Caco-2 (cell line): ENCODE measurements at regions not wholly inside any gene's neighbourhood (a gene's known extent, or its start where the extent isn't known, plus 50 kb on each side); places are given as distances from the start of the nearest gene placed in this dataset.

Experiments
- BruUV-seq: library from RNA; stranded (reverse); fragments of 400-500 nt; replicated peaks from 2 replicates; lab custom pipeline; 2021; lab: Mats Ljungman, UMichigan
- CTCF ChIA-PET: fragments of 300-600 bp; sonication (Branson Sonifier 250); formaldehyde crosslinking; loops from one replicate; lab custom pipeline; 2022; ENCODE audit warnings: antibody characterized with exemption; lab: Charles Lee
- POLR2A ChIA-PET: fragments of 300-600 bp; sonication (Branson Sonifier 250); formaldehyde crosslinking; loops from one replicate; lab custom pipeline; 2022; ENCODE audit warnings: antibody characterized with exemption; lab: Charles Lee
- DNase-seq, 2 experiments: peaks; one replicate each; pipeline versions ENCODE4 v3.0.0 to v3.0.0-alpha.2; 2020 to 2022
- H3K27me3 ChIP-seq: replicated peaks from 2 replicates; pipeline ENCODE4 v1.6.0; 2011; ENCODE audit warnings: low read length; ENCODE audit not compliant: control insufficient read depth, insufficient read depth
- H3K36me3 ChIP-seq: 2 replicates; pipeline ENCODE4 v1.5.1; 2011; ENCODE audit warnings: low read length; ENCODE audit not compliant: control insufficient read depth, insufficient read depth
- H3K4me1 ChIP-seq: fragments of 250-450 bp; sonication (Bioruptor Pico); 2 replicates; pipeline ENCODE4 v1.5.1; 2020; ENCODE audit warnings: mild to moderate bottlenecking
- H3K4me3 ChIP-seq: 2 replicates; pipeline ENCODE4 v1.5.1; 2011; ENCODE audit warnings: low read depth, mild to moderate bottlenecking, control low read depth, low read length
- H3K9me3 ChIP-seq: fragments of 250-450 bp; sonication (Bioruptor Pico); 2 replicates; pipeline ENCODE4 v1.5.1; 2020; ENCODE audit warnings: mild to moderate bottlenecking, moderate library complexity
- H3K27ac Mint-ChIP-seq: one replicate; pipeline ENCODE4 v1.8.0; 2022; ENCODE audit warnings: mixed read lengths; ENCODE audit not compliant: unreplicated experiment
- H3K27me3 Mint-ChIP-seq: one replicate; pipeline ENCODE4 v1.8.0; 2022; ENCODE audit warnings: mixed read lengths; ENCODE audit not compliant: insufficient read depth, unreplicated experiment
- H3K36me3 Mint-ChIP-seq: one replicate; pipeline ENCODE4 v1.8.0; 2022; ENCODE audit warnings: mild to moderate bottlenecking, mixed read lengths; ENCODE audit not compliant: insufficient read depth, unreplicated experiment
- H3K4me1 Mint-ChIP-seq: one replicate; pipeline ENCODE4 v1.8.0; 2022; ENCODE audit warnings: low read depth, mixed read lengths; ENCODE audit not compliant: unreplicated experiment
- H3K4me3 Mint-ChIP-seq: one replicate; pipeline ENCODE4 v1.8.0; 2022; ENCODE audit warnings: mild to moderate bottlenecking, moderate library complexity, mixed read lengths; ENCODE audit not compliant: unreplicated experiment
- H3K9me3 Mint-ChIP-seq: one replicate; pipeline ENCODE4 v1.8.0; 2022; ENCODE audit warnings: mixed read lengths; ENCODE audit not compliant: unreplicated experiment
- CTCF ChIP-seq, 2 experiments: fragments of 200-600 bp in 1 of 2; IDR thresholded peaks; 1 replicate in 1 of 2; 2 replicates in 1 of 2; pipeline versions ENCODE4 v1.5.1 to v1.8.0; 2011 to 2022; ENCODE audit warnings: antibody characterized with exemption in 1 of 2, control low read depth in 1 of 2, inconsistent platforms in 1 of 2, low read depth in 1 of 2, low read length in 1 of 2, mild to moderate bottlenecking in 1 of 2, moderate library complexity in 1 of 2; ENCODE audit not compliant: insufficient read depth in 1 of 2, severe bottlenecking in 1 of 2, unreplicated experiment in 1 of 2
- intact Hi-C: fragments of 100-400 bp; cut with micrococcal nuclease; formaldehyde crosslinking; loops from one replicate; pipeline ENCODE4 v1.10.0; 2022; ENCODE audit not compliant: unreplicated experiment

GRCh38 chr18:49704334-49704733 is 109.0 kb downstream of the ACAA2 start:
- DNase-seq, result no peak
- H3K4me3 Mint-ChIP-seq, result no peak overlapping the region
- H3K9me3 Mint-ChIP-seq, result no peaks in the 10 kb centered on the region
- no peak overlapping the region for H3K4me3 ChIP-seq
- no TSS peak for BruUV-seq
- H3K27me3 Mint-ChIP-seq, result no peaks in the 10 kb centered on the region
- peaks cover 7% of the 10 kb centered on the region for H3K4me1 Mint-ChIP-seq
- ChIA-PET CTCF (no interaction called here), POLR2A (no interaction called here)
- no peak for TF ChIP-seq CTCF (IDR thresholded peaks at IDR 0.05; ENCODE audit: insufficient read depth in 1 of 2, low read depth in 1 of 2, low read length in 1 of 2, severe bottlenecking in 1 of 2, unreplicated experiment in 1 of 2)
- peak overlapping the region; percentile 42 for H3K27ac Mint-ChIP-seq
- no peaks in the 10 kb centered on the region for H3K36me3 ChIP-seq
- H3K27me3 ChIP-seq, result no peaks in the 10 kb centered on the region
- peaks cover 11% of the 10 kb centered on the region for H3K4me1 ChIP-seq
- intact Hi-C loops, result no loop called here
- no peaks in the 10 kb centered on the region for H3K9me3 ChIP-seq
- no peaks in the 10 kb centered on the region for H3K36me3 Mint-ChIP-seq

- Mint-ChIP-seq H3K36me3 (no peaks in the 10 kb centered on the region), H3K27me3 (no peaks in the 10 kb centered on the region), H3K4me3 (no peak overlapping the region), H3K9me3 (no peaks in the 10 kb centered on the region), H3K27ac (no peak overlapping the region), H3K4me1 (peaks cover 22% of the 10 kb centered on the region)
- no peak for DNase-seq
- peaks cover 6% of the 10 kb centered on the region; the same call in 1 of the 2 replicates for H3K4me1 ChIP-seq
- ChIA-PET CTCF (no interaction called here), POLR2A (no interaction called here)
- no peak overlapping the region for H3K4me3 ChIP-seq
- no peak for TF ChIP-seq CTCF (IDR thresholded peaks at IDR 0.05; ENCODE audit: insufficient read depth in 1 of 2, low read depth in 1 of 2, low read length in 1 of 2, severe bottlenecking in 1 of 2, unreplicated experiment in 1 of 2)
- no peaks in the 10 kb centered on the region for H3K9me3 ChIP-seq
- H3K36me3 ChIP-seq, result no peaks in the 10 kb centered on the region
- no TSS peak for BruUV-seq
- no peaks in the 10 kb centered on the region for H3K27me3 ChIP-seq
- intact Hi-C loops, result no loop called here
Measured at GRCh38 chr18:49701190-49701589, 112.1 kb downstream of the ACAA2 start.

- CTCF ChIA-PET, result no interaction called here
- Histone ChIP-seq H3K4me3 (no peak overlapping the region), H3K4me1 (peaks cover 14% of the 10 kb centered on the region), H3K9me3 (no peaks in the 10 kb centered on the region), H3K36me3 (no peaks in the 10 kb centered on the region), H3K27me3 (no peaks in the 10 kb centered on the region)
- Mint-ChIP-seq H3K4me1 (peaks cover 27% of the 10 kb centered on the region), H3K4me3 (no peak overlapping the region), H3K27ac (no peak overlapping the region), H3K36me3 (no peaks in the 10 kb centered on the region), H3K9me3 (no peaks in the 10 kb centered on the region), H3K27me3 (no peaks in the 10 kb centered on the region)
- no peak for TF ChIP-seq CTCF (IDR thresholded peaks at IDR 0.05; ENCODE audit: insufficient read depth in 1 of 2, low read depth in 1 of 2, low read length in 1 of 2, severe bottlenecking in 1 of 2, unreplicated experiment in 1 of 2)
- intact Hi-C loops, result no loop called here
- no peak for DNase-seq
- POLR2A ChIA-PET, result no interaction called here
- BruUV-seq, result no TSS peak
Measured at GRCh38 chr18:49699303-49699702, 114.0 kb downstream of the ACAA2 start.
